ENCODE measurements at regions not wholly inside any gene's neighbourhood (a gene's known extent, or its start where the extent isn't known, plus 50 kb on each side); places are given as distances from the start of the nearest gene placed in this dataset.
"Not testable (repeated sequence)": the region's sequence is repeated elsewhere in the genome, so short reads cannot be mapped to it uniquely, and the experiment has no call there.

DNA sequence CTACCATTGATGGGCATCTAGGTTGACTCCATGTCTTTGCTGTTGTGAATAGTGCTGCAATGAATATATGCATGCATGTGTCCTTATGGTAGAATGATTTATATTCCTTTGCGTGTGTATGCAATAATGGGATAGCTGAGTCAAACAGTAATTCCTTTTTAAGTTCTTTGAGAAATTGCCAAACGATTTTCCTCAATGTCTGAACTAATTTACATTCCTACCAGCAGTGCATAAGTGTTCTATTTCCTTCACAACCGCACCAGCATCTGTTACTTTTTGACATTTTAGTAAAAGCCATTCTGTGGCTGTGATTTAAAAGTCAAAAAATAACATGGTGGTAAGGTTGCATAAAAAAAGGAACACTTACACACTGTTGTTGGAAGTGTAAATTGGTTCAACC is 103.1 kb upstream of the FAM47B start:
- Histone ChIP-seq H3K36me3 (ENCODE audit: control insufficient read depth, insufficient read depth, low read length) (no peaks in the 10 kb centered on the region), H3K4me3 (ENCODE audit: low read depth, low read length) (no peak overlapping the region), H3K27me3 (ENCODE audit: control insufficient read depth, insufficient read depth, low read length) (no peaks in the 10 kb centered on the region)
- DNase-seq (ENCODE audit: low read depth): no peak
- ChIA-PET POLR2A (no interaction called here), CTCF (no interaction called here)
- TF ChIP-seq, protein P1, sequence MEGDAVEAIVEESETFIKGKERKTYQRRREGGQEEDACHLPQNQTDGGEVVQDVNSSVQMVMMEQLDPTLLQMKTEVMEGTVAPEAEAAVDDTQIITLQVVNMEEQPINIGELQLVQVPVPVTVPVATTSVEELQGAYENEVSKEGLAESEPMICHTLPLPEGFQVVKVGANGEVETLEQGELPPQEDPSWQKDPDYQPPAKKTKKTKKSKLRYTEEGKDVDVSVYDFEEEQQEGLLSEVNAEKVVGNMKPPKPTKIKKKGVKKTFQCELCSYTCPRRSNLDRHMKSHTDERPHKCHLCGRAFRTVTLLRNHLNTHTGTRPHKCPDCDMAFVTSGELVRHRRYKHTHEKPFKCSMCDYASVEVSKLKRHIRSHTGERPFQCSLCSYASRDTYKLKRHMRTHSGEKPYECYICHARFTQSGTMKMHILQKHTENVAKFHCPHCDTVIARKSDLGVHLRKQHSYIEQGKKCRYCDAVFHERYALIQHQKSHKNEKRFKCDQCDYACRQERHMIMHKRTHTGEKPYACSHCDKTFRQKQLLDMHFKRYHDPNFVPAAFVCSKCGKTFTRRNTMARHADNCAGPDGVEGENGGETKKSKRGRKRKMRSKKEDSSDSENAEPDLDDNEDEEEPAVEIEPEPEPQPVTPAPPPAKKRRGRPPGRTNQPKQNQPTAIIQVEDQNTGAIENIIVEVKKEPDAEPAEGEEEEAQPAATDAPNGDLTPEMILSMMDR (IDR thresholded peaks at IDR 0.05; ENCODE audit: insufficient read depth, low read depth, low read length): no peak

DNA sequence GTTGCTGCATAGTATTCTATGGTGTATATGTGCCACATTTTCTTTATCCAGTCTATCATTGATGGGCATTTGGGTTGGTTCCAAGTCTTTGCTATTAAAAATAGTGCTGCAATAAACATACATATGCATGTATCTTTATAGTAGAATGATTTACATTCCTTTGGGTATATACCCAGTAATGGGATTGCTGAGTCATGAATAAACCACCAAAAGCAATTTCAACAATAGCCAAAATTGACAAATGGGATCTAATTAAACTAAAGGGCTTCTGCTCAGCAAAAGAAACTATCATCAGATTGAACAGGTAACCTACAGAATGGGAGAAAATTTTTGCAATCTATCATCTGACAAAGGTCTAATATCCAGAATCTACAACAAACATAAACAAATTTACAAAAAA is 101.4 kb upstream of the FAM47B start:
- POLR2A ChIA-PET; H3K4me3 ChIP-seq (ENCODE audit: low read depth, low read length); CTCF ChIA-PET; H3K27me3 ChIP-seq (ENCODE audit: control insufficient read depth, insufficient read depth, low read length); DNase-seq (ENCODE audit: low read depth); H3K36me3 ChIP-seq (ENCODE audit: control insufficient read depth, insufficient read depth, low read length): not testable (repeated sequence)

DNA sequence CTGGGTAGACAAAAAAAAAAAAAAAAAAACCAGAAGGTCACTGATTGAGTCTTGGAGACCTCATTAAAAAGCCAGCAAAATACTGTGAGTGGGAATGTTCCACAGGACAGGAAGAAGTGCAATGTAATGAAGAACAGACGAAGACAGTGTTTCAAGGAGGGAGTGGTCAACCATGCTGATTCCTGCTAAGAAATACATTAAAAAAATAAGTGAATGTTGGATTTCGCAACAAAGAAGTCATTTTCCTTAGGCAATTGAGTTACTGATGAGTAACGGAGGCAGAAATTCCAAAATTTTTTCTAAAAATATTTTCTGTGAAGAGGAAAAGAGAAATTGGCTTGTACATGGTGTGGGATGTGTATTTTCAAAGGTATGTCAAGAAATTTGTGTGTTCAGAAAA is 94.3 kb upstream of the FAM47B start:
- Histone ChIP-seq H3K36me3 (ENCODE audit: control insufficient read depth, insufficient read depth, low read length) (no peaks in the 10 kb centered on the region), H3K4me3 (ENCODE audit: low read depth, low read length) (no peak overlapping the region), H3K27me3 (ENCODE audit: control insufficient read depth, insufficient read depth, low read length) (no peaks in the 10 kb centered on the region)
- POLR2A ChIA-PET: no interaction called here
- TF ChIP-seq, protein P1 (IDR thresholded peaks at IDR 0.05; ENCODE audit: insufficient read depth, low read depth, low read length): no peak
- CTCF ChIA-PET: no interaction called here
- peak; percentile 49 for DNase-seq (ENCODE audit: low read depth)

DNA sequence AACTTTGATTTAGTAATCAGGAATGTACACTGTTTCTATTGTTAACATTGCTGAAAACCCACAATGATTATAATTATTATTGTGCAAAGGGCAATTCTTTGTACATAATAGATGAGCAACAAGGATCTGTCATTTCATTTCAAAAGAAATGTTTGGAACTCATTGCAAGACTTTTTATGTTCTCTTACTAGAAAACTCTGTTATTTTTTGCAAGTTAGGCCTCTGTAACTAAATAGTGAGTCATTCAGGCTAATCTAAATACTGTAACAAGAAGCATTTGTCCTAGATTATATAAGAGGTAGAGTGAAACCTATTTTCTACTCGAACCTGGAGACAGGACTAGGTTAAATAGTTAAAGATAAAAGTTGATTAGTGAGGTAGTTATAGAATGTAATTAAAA is 93.2 kb upstream of the FAM47B start:
- TF ChIP-seq, protein P1 (IDR thresholded peaks at IDR 0.05; ENCODE audit: insufficient read depth, low read depth, low read length): no peak
- no peaks in the 10 kb centered on the region for H3K36me3 ChIP-seq (ENCODE audit: control insufficient read depth, insufficient read depth, low read length)
- H3K4me3 ChIP-seq (ENCODE audit: low read depth, low read length): no peak overlapping the region
- ChIA-PET CTCF (no interaction called here), POLR2A (no interaction called here)
- DNase-seq (ENCODE audit: low read depth): peak; percentile 14
- H3K27me3 ChIP-seq (ENCODE audit: control insufficient read depth, insufficient read depth, low read length): no peaks in the 10 kb centered on the region

DNA sequence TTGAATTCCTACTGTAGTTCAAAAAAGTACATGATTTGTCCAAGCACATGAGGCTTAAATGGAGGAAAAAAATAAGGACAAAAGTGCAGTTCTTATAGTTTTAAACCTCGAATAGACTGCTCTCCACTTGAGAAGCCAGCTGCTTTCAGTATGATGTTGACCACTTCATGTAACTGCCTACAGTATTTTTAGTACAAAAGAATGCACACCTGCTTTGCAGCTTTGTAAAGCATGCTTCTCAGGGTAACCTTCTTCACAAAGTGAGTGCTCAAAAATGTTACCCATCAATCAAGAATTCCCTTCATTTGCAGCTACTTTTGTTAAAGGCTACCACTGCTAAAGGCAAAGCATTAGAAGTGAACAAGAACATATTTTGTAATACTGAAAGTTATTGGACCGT is 83.4 kb upstream of the FAM47B start:
- ChIA-PET CTCF (interaction anchor here (0.7 kb wide), 1 partner anchor 22 kb away, joined by 3 read pairs; no protein-coding TSS in a partner anchor), POLR2A (no interaction called here)
- H3K4me3 ChIP-seq (ENCODE audit: low read depth, low read length): no peak overlapping the region
- TF ChIP-seq, protein P1 (IDR thresholded peaks at IDR 0.05; ENCODE audit: insufficient read depth, low read depth, low read length): no peak
- no peak for DNase-seq (ENCODE audit: low read depth)
- no peaks in the 10 kb centered on the region for H3K36me3 ChIP-seq (ENCODE audit: control insufficient read depth, insufficient read depth, low read length)
- no peaks in the 10 kb centered on the region for H3K27me3 ChIP-seq (ENCODE audit: control insufficient read depth, insufficient read depth, low read length)

DNA sequence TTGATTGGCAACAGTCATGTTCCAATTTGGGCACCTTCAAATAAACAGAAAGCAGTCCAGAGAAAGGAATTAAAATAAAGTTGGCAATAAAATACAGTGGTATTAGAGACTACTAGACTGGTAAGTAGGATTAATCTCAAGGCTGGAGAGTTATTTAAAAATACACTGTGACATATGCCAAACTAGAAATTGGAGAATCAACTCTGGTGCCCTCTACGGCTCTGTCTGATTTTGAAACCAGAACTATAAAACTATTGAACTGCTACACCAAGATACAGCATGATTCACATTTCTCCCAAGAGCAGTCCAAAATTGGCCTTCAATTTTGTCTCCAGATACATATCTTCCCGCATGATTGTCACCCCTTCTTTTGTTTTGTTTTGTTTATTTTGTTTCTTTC is 78.7 kb upstream of the FAM47B start:
- ChIA-PET POLR2A (no interaction called here), CTCF (no interaction called here)
- DNase-seq (ENCODE audit: low read depth): no peak
- H3K36me3 ChIP-seq (ENCODE audit: control insufficient read depth, insufficient read depth, low read length): no peaks in the 10 kb centered on the region
- TF ChIP-seq, protein P1 (IDR thresholded peaks at IDR 0.05; ENCODE audit: insufficient read depth, low read depth, low read length): no peak
- H3K27me3 ChIP-seq (ENCODE audit: control insufficient read depth, insufficient read depth, low read length): no peaks in the 10 kb centered on the region
- H3K4me3 ChIP-seq (ENCODE audit: low read depth, low read length): no peak overlapping the region
